ENCODE measurements at regions not wholly inside any gene's neighbourhood (a gene's known extent, or its start where the extent isn't known, plus 50 kb on each side); places are given as distances from the start of the nearest gene placed in this dataset.

- DNase-seq (ENCODE audit: low spot score in 2 of 2), result no peak
- intact Hi-C loops (cut with DNase I), result loop anchor here (10.0 kb wide), 1 partner anchor 1333 kb away; the partner anchor contains the start of gene DKK1
- Histone ChIP-seq H3K9me3 (no peaks in the 10 kb centered on the region), H3K27me3 (no peaks in the 10 kb centered on the region), H3K36me3 (no peaks in the 10 kb centered on the region), H3K4me3 (no peak overlapping the region), H3K27ac (no peak overlapping the region), H3K4me1 (no peaks in the 10 kb centered on the region)
- no peak for TF ChIP-seq CTCF (IDR thresholded peaks at IDR 0.05)
Measured at GRCh38 chr10:50981904-50982303, 92.4 kb upstream of the PRKG1 start.

- H3K4me1 ChIP-seq, result no peaks in the 10 kb centered on the region
- no peak for TF ChIP-seq CTCF (IDR thresholded peaks at IDR 0.05)
- no peak for DNase-seq (ENCODE audit: low spot score in 2 of 2)
- no peak overlapping the region for H3K4me3 ChIP-seq
- H3K9me3 ChIP-seq, result no peaks in the 10 kb centered on the region
- intact Hi-C loops (cut with DNase I), result loop anchor here (10.0 kb wide), 1 partner anchor 1332 kb away; the partner anchor contains the start of gene DKK1
- H3K27me3 ChIP-seq, result no peaks in the 10 kb centered on the region
- H3K36me3 ChIP-seq, result no peaks in the 10 kb centered on the region
- no peak overlapping the region for H3K27ac ChIP-seq
Measured at GRCh38 chr10:50982989-50983388, 91.3 kb upstream of the PRKG1 start.

- Histone ChIP-seq H3K27ac (no peak overlapping the region), H3K4me1 (peaks cover 0 to 3% of the 10 kb centered on the region in 2 donors), H3K4me3 (no peak overlapping the region), H3K27me3 (no peaks in the 10 kb centered on the region), H3K9me3 (no peaks in the 10 kb centered on the region), H3K36me3 (no peaks in the 10 kb centered on the region)
- no peak for DNase-seq (ENCODE audit: low spot score in 2 of 2)
- intact Hi-C loops (cut with DNase I), result loop anchor here (5.0 to 10.0 kb wide), 2 partner anchors 1327 to 1499 kb away; partner anchors contain the start of gene DKK1
- TF ChIP-seq CTCF (IDR thresholded peaks at IDR 0.05), result no peak
Measured at GRCh38 chr10:50987934-50988333, 86.4 kb upstream of the PRKG1 start.

GRCh38 chr10:50988792-50989191 is 85.5 kb upstream of the PRKG1 start:
- Histone ChIP-seq H3K27me3 (no peaks in the 10 kb centered on the region), H3K4me1 (peaks cover 0 to 3% of the 10 kb centered on the region in 2 donors), H3K27ac (peak overlapping the region in 1 of 2 donors; percentile 38), H3K36me3 (no peaks in the 10 kb centered on the region), H3K9me3 (no peaks in the 10 kb centered on the region), H3K4me3 (peak overlapping the region; percentile 46 to 95)
- peak in 2 of 3 experiments; percentile 67 to 71 for TF ChIP-seq CTCF (IDR thresholded peaks at IDR 0.05)
- DNase-seq (ENCODE audit: low spot score in 2 of 2), result no peak
- intact Hi-C loops (cut with DNase I), result loop anchor here (5.0 to 10.0 kb wide), 2 partner anchors 1326 to 1499 kb away; partner anchors contain the start of gene DKK1

- Histone ChIP-seq H3K27ac (peak overlapping the region; percentile 96 to 99), H3K4me1 (peaks cover 0 to 10% of the 10 kb centered on the region in 2 donors), H3K27me3 (no peaks in the 10 kb centered on the region), H3K36me3 (no peaks in the 10 kb centered on the region), H3K4me3 (peak overlapping the region; percentile 88 to 95), H3K9me3 (no peaks in the 10 kb centered on the region)
- TF ChIP-seq CTCF (IDR thresholded peaks at IDR 0.05), result no peak
- intact Hi-C loops (cut with DNase I), result loop anchor here (5.0 to 10.0 kb wide), 6 partner anchors 434 to 1226 kb away; no protein-coding TSS in a partner anchor
- peak; percentile 38 to 85 for DNase-seq (ENCODE audit: low spot score in 2 of 2)
Measured at GRCh38 chr10:50990568-50991455, 83.5 kb upstream of the PRKG1 start.
